ELF-1 (cell line): ENCODE measurements at regions not wholly inside any gene's neighbourhood (a gene's known extent, or its start where the extent isn't known, plus 50 kb on each side); places are given as distances from the start of the nearest gene placed in this dataset.
"Not testable (repeated sequence)": the region's sequence is repeated elsewhere in the genome, so short reads cannot be mapped to it uniquely, and the experiment has no call there.

ENCODE experiments used
- DNase-seq: peaks from one replicate; pipeline ENCODE4 v3.0.0-alpha.2; 2016; ENCODE audit warnings: low read depth, low spot score

GRCh38 chr14:52202151-52202550, 65.3 kb upstream of the PTGDR start:
- DNase-seq = no peak

DNA sequence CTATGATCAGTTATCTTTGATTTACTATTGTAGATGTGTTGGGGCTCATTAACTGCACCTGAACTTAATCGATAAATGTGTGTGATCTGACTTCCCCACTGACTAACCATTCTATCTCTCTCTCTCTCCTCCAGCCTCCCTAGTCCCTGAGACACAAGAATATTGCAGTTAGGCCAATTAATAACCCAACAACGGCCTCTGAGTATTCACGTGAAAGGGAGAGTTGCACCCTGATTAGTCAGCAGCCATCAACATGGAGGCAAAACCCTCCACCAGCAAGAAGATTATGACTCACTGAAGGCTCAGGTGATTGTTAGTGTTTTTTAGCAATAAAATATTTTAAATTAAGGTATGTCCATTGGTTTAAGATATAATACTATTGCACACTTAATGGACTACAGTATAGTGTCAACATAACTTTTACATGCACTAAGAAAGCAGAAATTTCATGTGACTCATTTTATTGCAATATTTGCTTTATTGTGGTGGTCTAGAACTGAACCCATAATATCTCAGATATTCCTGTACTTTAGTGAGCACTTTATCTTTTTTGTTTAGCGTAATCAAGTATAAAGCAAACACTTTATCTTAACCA, 77.1 kb upstream of the PTGDR start:
- DNase-seq = no peak

DNA sequence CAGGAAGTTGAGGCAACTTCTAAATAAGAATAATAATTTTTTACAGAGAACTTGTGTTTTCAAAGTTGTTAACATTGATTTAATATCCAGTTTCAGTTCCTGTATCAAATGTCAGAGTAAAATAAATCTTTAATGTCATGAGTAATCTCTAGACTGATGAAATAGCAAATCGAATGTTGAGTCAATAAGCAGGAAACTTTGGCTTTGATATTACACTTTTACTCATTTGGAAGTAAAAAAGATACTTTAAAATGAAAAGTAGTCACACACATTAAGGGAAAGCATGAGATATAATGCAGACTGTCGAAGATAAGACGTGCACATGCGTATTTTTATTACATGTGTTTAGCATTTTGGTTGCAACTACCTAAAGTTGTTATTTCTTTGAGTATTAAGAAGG, 78.2 kb upstream of the PTGDR start:
- no peak for DNase-seq

DNA sequence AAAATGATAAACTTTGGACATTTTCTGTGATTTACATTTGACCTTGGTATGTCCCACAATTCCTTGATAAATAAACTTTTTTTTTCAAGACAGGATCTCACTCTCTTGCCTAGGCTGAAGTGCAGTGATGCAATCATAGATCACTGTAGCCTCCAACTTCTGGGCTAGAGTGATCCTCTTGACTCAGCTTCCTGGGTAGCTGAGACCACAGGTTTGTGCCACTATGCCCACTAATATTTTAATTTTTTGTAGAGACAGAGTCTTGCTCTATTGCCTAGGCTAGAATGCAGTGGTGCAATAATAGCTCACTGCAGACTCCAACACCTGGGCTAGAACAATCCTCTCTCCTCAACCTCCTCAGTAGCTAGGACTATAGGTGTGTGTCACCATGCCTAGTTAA, 79.1 kb upstream of the PTGDR start:
- DNase-seq = no peak

DNA sequence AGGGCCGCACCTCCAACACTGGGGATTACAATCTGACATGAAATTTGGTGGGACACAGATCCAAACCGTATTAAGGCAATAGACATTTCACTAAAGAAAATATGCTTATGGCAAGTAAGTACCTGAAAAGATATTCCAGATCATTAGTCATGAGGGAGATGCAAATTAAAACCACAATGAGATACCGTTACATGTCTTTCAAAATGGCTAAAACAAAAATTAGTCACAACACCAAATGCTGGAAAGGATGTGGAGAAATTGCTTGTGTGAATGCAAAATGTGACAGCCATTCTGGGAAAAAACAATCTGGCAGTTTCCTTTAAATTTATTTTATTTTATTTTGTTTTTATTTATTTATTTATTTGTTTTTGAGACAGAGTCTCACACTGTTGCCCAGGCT, 82.3 kb upstream of the PTGDR start:
- no peak for DNase-seq

DNA sequence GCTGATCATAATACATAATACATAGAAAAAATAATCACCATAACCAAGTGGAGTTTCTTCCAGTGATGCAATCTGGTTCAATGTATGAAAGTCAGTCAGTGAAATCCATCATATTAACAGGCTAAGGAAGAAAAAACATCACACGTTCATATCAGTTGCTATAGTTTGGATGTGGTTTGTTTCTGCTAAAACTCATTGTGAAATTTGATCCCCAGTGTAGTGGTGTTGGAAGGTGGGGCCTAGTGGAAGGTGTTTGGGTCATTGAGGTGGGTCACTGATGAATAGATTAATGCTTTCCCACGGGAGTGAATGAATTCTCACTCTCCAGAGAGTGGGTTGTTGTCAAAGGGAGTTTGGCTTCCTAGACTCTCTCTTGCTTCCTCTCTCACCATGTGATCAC, 84.6 kb upstream of the PTGDR start:
- no peak for DNase-seq

GRCh38 chr14:52179141-52179790, 88.2 kb upstream of the PTGDR start:
- peak; percentile 21 for DNase-seq

- no peak for DNase-seq
These were observed 91.5 kb upstream of the PTGDR start for GRCh38 chr14:52175982-52176502.

DNA sequence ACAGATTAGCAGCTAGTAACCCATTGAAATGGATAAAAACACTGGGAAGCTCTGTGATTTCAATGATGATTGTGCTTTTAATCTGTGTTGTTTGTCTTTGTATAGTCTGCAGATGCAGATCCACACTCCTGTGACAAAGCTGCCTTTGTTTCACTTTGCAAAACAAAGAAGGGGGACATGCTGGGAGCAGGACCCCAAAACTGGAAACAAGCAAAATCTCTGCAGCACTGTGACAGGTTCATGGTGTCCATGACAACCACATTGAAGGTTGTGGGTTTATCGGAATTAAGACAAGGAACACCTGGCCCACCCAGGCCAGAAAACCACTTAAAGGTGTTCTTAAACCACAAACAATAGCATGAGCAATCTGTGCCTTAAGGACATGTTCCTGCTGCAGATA, 95.6 kb upstream of the PTGDR start:
- DNase-seq = not testable (repeated sequence)

GRCh38 chr14:52166822-52167221, 98.0 kb upstream of the NID2 start:
- no peak for DNase-seq

- no peak for DNase-seq
These were observed 86.9 kb upstream of the NID2 start for GRCh38 chr14:52155651-52156213.

GRCh38 chr14:52154992-52155650, 86.3 kb upstream of the NID2 start:
- no peak for DNase-seq

- no peak for DNase-seq
These were observed 85.1 kb upstream of the NID2 start for GRCh38 chr14:52153939-52154338.

DNA sequence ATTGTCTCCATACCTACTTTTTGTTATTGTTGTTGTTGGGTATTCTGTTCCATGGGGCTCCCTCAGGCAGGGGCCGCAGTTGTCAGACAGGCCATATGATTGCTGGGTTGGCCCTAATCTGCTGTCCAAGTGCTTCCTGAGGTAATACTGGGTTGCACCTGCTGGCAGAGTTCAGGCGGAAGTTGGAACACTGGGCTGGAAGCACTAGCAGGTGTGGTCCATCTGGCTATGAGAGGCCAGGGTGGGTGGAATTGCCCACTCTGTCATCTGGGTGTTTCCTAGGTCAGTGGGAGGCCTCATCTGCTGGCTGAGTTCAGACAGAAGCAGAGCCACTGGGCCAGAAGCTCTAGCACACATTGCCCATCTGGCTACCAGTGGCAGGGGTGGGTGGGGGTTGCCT, 81.3 kb upstream of the NID2 start:
- no peak for DNase-seq

- no peak for DNase-seq
These were observed 79.5 kb upstream of the NID2 start for GRCh38 chr14:52148371-52148770.

- no peak for DNase-seq
These were observed 77.6 kb upstream of the NID2 start for GRCh38 chr14:52146504-52146903.

GRCh38 chr14:52144099-52144498, 75.2 kb upstream of the NID2 start:
- not testable (repeated sequence) for DNase-seq

- peak; percentile 2 for DNase-seq
These were observed 73.6 kb upstream of the NID2 start for GRCh38 chr14:52142504-52142903.

- DNase-seq = peak; percentile 80
These were observed 62.9 kb upstream of the NID2 start for GRCh38 chr14:52131640-52132320.

DNA sequence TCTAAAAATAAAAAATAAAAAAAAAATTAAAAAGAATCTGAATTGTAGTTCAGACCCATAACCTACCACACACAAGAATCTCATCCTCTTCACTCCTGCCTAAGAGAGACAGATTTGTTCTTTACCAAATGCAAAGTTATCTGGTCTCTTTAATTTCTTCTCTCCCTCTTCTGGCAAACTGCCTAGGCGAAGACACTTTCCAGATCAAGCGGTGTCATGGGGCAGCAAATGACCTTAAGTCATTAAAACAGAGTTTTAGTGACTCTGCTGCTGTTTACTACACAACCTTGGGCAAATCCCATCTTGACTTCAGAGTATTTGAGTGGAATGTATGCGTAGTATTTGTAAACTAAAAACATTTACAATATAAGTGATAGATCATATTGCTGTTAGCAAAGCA, 60.9 kb upstream of the NID2 start:
- no peak for DNase-seq

DNA sequence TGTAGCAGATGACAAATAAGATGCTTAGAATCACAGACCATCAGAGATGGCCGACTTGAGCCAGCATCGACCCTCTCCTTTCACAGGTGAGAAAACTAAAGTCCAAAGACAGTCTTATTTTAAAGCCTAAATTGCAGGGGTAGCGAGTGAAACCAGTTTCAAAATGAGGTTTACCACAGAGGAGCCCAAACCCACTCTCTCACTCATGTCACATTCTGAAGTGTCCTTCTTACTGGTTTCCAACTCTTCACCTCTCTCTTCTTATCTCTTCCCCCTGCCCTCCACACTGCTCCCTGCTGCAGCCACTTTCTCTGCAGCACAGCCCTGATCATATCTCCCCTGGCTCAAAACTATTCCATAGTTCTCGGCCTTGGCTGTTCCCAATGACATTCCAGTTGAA, 57.0 kb upstream of the NID2 start:
- DNase-seq = no peak
